ENCODE measurements at regions not wholly inside any gene's neighbourhood (a gene's known extent, or its start where the extent isn't known, plus 50 kb on each side); places are given as distances from the start of the nearest gene placed in this dataset.
"Not testable (repeated sequence)": the region's sequence is repeated elsewhere in the genome, so short reads cannot be mapped to it uniquely, and the experiment has no call there.

DNA sequence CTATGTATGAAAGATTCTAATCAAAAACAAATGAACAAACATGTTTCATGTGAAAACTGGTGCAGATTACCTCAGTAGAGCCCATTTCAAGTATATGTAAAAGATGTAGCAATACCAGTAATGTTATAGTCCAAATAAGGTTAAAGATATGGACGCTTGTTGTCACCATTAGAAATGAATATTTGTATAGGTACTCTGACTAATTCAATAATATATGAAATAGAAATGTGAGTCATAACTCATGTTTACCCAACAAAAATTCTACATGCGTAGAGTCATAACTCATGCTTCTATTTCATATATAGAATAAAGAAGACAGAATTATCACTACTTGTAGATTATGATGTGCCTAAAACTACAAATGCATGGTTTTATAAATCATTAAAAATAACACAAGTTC, 739.1 kb upstream of the DIAPH2 start:
- peaks cover 6% of the 10 kb centered on the region for H3K27me3 Mint-ChIP-seq (ENCODE audit: low read depth)
- TF ChIP-seq CTCF (IDR thresholded peaks at IDR 0.05), result no peak
- no peak for DNase-seq (ENCODE audit: low spot score)
- H3K27ac Mint-ChIP-seq (ENCODE audit: unreplicated experiment), result no peak overlapping the region
- no peaks in the 10 kb centered on the region for H3K4me1 Mint-ChIP-seq (ENCODE audit: low read depth)
- no peaks in the 10 kb centered on the region for H3K36me3 Mint-ChIP-seq (ENCODE audit: low read depth)
- no peak overlapping the region for H3K4me3 Mint-ChIP-seq (ENCODE audit: unreplicated experiment)
- H3K9me3 Mint-ChIP-seq (ENCODE audit: low read depth), result no peaks in the 10 kb centered on the region

- H3K27me3 Mint-ChIP-seq (ENCODE audit: low read depth), result peaks cover 6% of the 10 kb centered on the region
- H3K4me3 Mint-ChIP-seq (ENCODE audit: unreplicated experiment), result no peak overlapping the region
- no peaks in the 10 kb centered on the region for H3K9me3 Mint-ChIP-seq (ENCODE audit: low read depth)
- no peaks in the 10 kb centered on the region for H3K4me1 Mint-ChIP-seq (ENCODE audit: low read depth)
- H3K27ac Mint-ChIP-seq (ENCODE audit: unreplicated experiment), result no peak overlapping the region
- H3K36me3 Mint-ChIP-seq (ENCODE audit: low read depth), result no peaks in the 10 kb centered on the region
- DNase-seq (ENCODE audit: low spot score), result no peak
- no peak for TF ChIP-seq CTCF (IDR thresholded peaks at IDR 0.05)
These were observed 735.1 kb upstream of the DIAPH2 start for GRCh38 chrX:95949588-95949987.

GRCh38 chrX:95950679-95951078, 734.0 kb upstream of the DIAPH2 start:
- Mint-ChIP-seq H3K9me3 (ENCODE audit: low read depth) (no peaks in the 10 kb centered on the region), H3K4me3 (ENCODE audit: unreplicated experiment) (no peak overlapping the region), H3K27me3 (ENCODE audit: low read depth) (peaks cover 6% of the 10 kb centered on the region), H3K27ac (ENCODE audit: unreplicated experiment) (no peak overlapping the region), H3K4me1 (ENCODE audit: low read depth) (no peaks in the 10 kb centered on the region), H3K36me3 (ENCODE audit: low read depth) (no peaks in the 10 kb centered on the region)
- no peak for DNase-seq (ENCODE audit: low spot score)
- no peak for TF ChIP-seq CTCF (IDR thresholded peaks at IDR 0.05)

DNA sequence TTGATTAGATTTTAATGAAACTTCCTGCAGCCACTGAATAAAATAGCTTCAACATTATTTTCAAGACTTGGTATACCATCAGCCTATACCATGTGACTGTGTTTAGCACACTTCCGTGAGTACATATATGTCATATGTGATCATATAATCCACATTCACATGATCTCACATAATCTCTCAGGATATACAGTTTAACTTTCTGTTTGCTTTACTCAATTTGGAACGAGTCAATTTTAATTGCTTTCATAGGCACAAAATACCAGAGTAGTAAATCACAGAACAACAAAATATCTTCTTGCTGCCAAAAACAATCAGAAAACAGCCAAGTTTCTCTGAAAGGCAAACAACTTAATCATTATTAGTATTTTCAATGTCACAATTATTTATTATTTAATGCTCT, 731.1 kb upstream of the DIAPH2 start:
- TF ChIP-seq CTCF (IDR thresholded peaks at IDR 0.05), result no peak
- Mint-ChIP-seq H3K27ac (ENCODE audit: unreplicated experiment) (no peak overlapping the region), H3K4me3 (ENCODE audit: unreplicated experiment) (no peak overlapping the region), H3K9me3 (ENCODE audit: low read depth) (peaks cover 9% of the 10 kb centered on the region), H3K27me3 (ENCODE audit: low read depth) (peaks cover 1% of the 10 kb centered on the region), H3K4me1 (ENCODE audit: low read depth) (no peaks in the 10 kb centered on the region), H3K36me3 (ENCODE audit: low read depth) (no peaks in the 10 kb centered on the region)
- no peak for DNase-seq (ENCODE audit: low spot score)

DNA sequence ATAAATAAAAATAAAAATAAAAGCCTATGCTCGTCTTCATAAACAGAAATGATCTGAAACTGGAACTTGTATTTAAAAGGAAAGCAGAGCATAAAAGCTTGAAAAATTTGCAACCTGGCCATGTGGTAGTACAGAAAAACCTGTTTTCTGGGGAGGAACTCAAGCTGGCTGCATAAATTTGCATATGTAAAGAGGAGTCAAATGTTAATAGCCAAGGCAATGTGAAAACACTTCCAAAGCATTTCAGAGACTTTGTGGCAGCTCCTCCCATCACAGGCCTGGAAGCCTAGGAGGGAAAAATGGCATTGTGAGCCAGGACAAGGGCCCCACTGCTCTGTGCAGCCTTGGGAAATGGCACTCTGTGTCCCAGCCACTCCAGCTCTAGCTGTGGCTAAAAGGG, 727.9 kb upstream of the DIAPH2 start:
- H3K27ac Mint-ChIP-seq (ENCODE audit: unreplicated experiment), result no peak overlapping the region
- no peak for TF ChIP-seq CTCF (IDR thresholded peaks at IDR 0.05)
- no peaks in the 10 kb centered on the region for H3K36me3 Mint-ChIP-seq (ENCODE audit: low read depth)
- H3K4me1 Mint-ChIP-seq (ENCODE audit: low read depth), result no peaks in the 10 kb centered on the region
- H3K27me3 Mint-ChIP-seq (ENCODE audit: low read depth), result no peaks in the 10 kb centered on the region
- H3K4me3 Mint-ChIP-seq (ENCODE audit: unreplicated experiment), result no peak overlapping the region
- peaks cover 18% of the 10 kb centered on the region for H3K9me3 Mint-ChIP-seq (ENCODE audit: low read depth)
- DNase-seq (ENCODE audit: low spot score), result no peak

- H3K27ac Mint-ChIP-seq (ENCODE audit: unreplicated experiment); H3K4me3 Mint-ChIP-seq (ENCODE audit: unreplicated experiment); H3K27me3 Mint-ChIP-seq (ENCODE audit: low read depth); H3K9me3 Mint-ChIP-seq (ENCODE audit: low read depth); H3K36me3 Mint-ChIP-seq (ENCODE audit: low read depth); H3K4me1 Mint-ChIP-seq (ENCODE audit: low read depth); DNase-seq (ENCODE audit: low spot score): not testable (repeated sequence)
These were observed 711.1 kb upstream of the DIAPH2 start for GRCh38 chrX:95973456-95974095.

Measured in chondrocyte (in vitro differentiated cells).